MM.1S (cell line): ENCODE measurements at regions not wholly inside any gene's neighbourhood (a gene's known extent, or its start where the extent isn't known, plus 50 kb on each side); places are given as distances from the start of the nearest gene placed in this dataset.

Experiments
- DNase-seq: peaks from one replicate; pipeline ENCODE4 v3.0.0-alpha.2; 2015
- H2AFZ ChIP-seq: fragments of 300-600 bp; sonication (generic); 2 replicates; pipeline ENCODE4 v1.6.0; 2016; ENCODE audit warnings: antibody characterized with exemption, low read length
- H3F3A ChIP-seq: fragments of 300-600 bp; sonication (generic); 2 replicates; pipeline ENCODE4 v1.6.1; 2016; ENCODE audit warnings: mild to moderate bottlenecking, antibody characterized with exemption, low read length, moderate library complexity, mixed read lengths; ENCODE audit not compliant: insufficient read depth
- H3K27ac ChIP-seq: fragments of 300-600 bp; sonication (generic); 2 replicates; pipeline ENCODE4 v1.5.1; 2016; ENCODE audit warnings: mild to moderate bottlenecking, low read length
- H3K27me3 ChIP-seq: fragments of 300-600 bp; sonication (generic); replicated peaks from 2 replicates; pipeline ENCODE4 v1.6.0; 2016; ENCODE audit warnings: low read length; ENCODE audit not compliant: insufficient read depth
- H3K36me3 ChIP-seq: fragments of 300-600 bp; sonication (generic); replicated peaks from 2 replicates; pipeline ENCODE4 v1.6.1; 2016; ENCODE audit warnings: mild to moderate bottlenecking, low read length, mixed read lengths; ENCODE audit not compliant: insufficient read depth
- H3K4me1 ChIP-seq: fragments of 300-600 bp; sonication (generic); 2 replicates; pipeline ENCODE4 v1.6.1; 2016; ENCODE audit warnings: low read length, mixed read lengths
- H3K4me2 ChIP-seq: fragments of 300-600 bp; sonication (generic); 2 replicates; pipeline ENCODE4 v1.6.0; 2016; ENCODE audit warnings: low read depth, low read length
- H3K4me3 ChIP-seq: fragments of 300-600 bp; sonication (generic); 2 replicates; pipeline ENCODE4 v1.5.1; 2016; ENCODE audit warnings: low read length, mixed read lengths
- H3K79me2 ChIP-seq: fragments of 300-600 bp; sonication (generic); 2 replicates; pipeline ENCODE4 v1.6.1; 2016; ENCODE audit warnings: mixed run types, low read length, mixed read lengths
- H3K9ac ChIP-seq: fragments of 300-600 bp; sonication (generic); 2 replicates; pipeline ENCODE4 v1.6.1; 2016; ENCODE audit warnings: low read length, mixed read lengths
- H3K9me2 ChIP-seq: fragments of 300-600 bp; sonication (generic); replicated peaks from 2 replicates; pipeline ENCODE4 v1.6.1; 2016; ENCODE audit warnings: mild to moderate bottlenecking, low read length, mixed read lengths; ENCODE audit not compliant: insufficient read depth
- H3K9me3 ChIP-seq: fragments of 300-600 bp; sonication (generic); replicated peaks from 2 replicates; pipeline ENCODE4 v1.6.1; 2016; ENCODE audit warnings: mild to moderate bottlenecking, low read length, mixed read lengths; ENCODE audit not compliant: insufficient read depth
- H4K20me1 ChIP-seq: fragments of 300-600 bp; sonication (generic); 2 replicates; pipeline ENCODE4 v1.6.1; 2016; ENCODE audit warnings: mild to moderate bottlenecking, low read length, moderate library complexity, mixed read lengths; ENCODE audit not compliant: insufficient read depth
- EZH2 ChIP-seq: fragments of 300-600 bp; sonication (generic); optimal IDR thresholded peaks from 2 replicates; pipeline ENCODE3; 2017; ENCODE audit warnings: low read depth, mild to moderate bottlenecking, antibody characterized with exemption, low read length, mixed read lengths
- EZH2phosphoT487 ChIP-seq: fragments of 300-600 bp; sonication (generic); IDR thresholded peaks from 2 replicates; pipeline ENCODE4 v1.6.1; 2018; ENCODE audit warnings: antibody characterized with exemption, low read length
- TF ChIP-seq, protein P1 (sequence below): fragments of 300-600 bp; sonication (generic); IDR thresholded peaks from 2 replicates; pipeline ENCODE4 v1.5.1; 2016; ENCODE audit warnings: antibody characterized with exemption, low read length, mixed read lengths

- Histone ChIP-seq H3K4me3 (no peak overlapping the region), H4K20me1 (no peaks in the 10 kb centered on the region), H3K4me2 (no peak overlapping the region), H3K36me3 (no peaks in the 10 kb centered on the region), H3K27me3 (peaks cover 9% of the 10 kb centered on the region), H3K27ac (no peak overlapping the region), H2AFZ (no peak overlapping the region), H3K79me2 (no peaks in the 10 kb centered on the region), H3K9me3 (no peaks in the 10 kb centered on the region), H3K4me1 (no peaks in the 10 kb centered on the region), H3F3A (no peaks in the 10 kb centered on the region), H3K9me2 (no peaks in the 10 kb centered on the region), H3K9ac (no peak overlapping the region)
- no peak for DNase-seq
- TF ChIP-seq EZH2 (no peak), EZH2phosphoT487 (no peak)
- TF ChIP-seq, protein P1, sequence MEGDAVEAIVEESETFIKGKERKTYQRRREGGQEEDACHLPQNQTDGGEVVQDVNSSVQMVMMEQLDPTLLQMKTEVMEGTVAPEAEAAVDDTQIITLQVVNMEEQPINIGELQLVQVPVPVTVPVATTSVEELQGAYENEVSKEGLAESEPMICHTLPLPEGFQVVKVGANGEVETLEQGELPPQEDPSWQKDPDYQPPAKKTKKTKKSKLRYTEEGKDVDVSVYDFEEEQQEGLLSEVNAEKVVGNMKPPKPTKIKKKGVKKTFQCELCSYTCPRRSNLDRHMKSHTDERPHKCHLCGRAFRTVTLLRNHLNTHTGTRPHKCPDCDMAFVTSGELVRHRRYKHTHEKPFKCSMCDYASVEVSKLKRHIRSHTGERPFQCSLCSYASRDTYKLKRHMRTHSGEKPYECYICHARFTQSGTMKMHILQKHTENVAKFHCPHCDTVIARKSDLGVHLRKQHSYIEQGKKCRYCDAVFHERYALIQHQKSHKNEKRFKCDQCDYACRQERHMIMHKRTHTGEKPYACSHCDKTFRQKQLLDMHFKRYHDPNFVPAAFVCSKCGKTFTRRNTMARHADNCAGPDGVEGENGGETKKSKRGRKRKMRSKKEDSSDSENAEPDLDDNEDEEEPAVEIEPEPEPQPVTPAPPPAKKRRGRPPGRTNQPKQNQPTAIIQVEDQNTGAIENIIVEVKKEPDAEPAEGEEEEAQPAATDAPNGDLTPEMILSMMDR: no peak
Measured at GRCh38 chr2:120924924-120925323, 189.3 kb downstream of the GLI2 start.

DNA sequence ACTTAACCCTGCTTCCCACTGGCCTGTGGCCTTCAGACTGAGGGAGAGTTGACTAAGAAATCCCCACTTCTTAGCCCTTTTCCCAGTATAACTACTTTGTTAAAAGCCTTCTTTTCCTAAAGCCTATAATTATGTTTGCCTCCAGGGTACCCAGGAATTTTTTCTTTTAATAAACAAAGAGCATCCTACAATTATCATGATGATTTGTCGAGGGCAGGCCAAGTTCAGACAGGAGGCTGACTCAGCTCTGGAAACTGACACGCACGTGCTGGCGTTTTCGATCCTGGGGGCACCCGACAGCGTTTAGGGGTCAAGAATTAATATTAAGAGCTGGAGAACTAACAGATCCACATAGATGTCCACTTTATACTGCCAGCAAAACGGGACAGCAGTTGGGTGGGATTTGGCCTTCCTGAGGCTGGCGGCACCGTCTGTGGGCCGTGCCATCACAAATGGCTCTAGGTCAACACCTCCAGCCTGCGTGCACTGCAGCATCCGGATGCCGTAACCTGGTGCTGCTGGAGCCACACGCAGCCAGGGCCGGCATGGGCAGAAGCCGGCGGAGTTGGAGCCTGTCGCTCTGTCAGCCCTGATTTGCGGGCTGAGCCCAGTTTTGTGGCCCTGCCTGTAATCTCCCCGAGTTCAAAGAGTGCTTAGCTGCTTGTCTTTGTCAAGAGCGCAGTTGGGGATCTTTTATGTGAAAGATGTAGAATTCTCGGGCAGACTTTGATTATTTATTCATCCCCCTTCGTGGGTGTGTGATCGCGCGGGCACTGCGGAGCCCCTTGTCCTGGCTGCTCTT lies 191.0 kb downstream of the GLI2 start:
- Histone ChIP-seq H3K4me1 (no peaks in the 10 kb centered on the region), H3F3A (no peaks in the 10 kb centered on the region), H3K79me2 (no peaks in the 10 kb centered on the region), H3K27ac (no peak overlapping the region), H3K9ac (no peak overlapping the region), H2AFZ (no peak overlapping the region), H3K9me2 (no peaks in the 10 kb centered on the region), H3K9me3 (no peaks in the 10 kb centered on the region), H4K20me1 (no peaks in the 10 kb centered on the region), H3K27me3 (peaks cover 9% of the 10 kb centered on the region), H3K36me3 (no peaks in the 10 kb centered on the region), H3K4me3 (no peak overlapping the region), H3K4me2 (no peak overlapping the region)
- no peak for TF ChIP-seq EZH2
- no peak for TF ChIP-seq EZH2phosphoT487
- TF ChIP-seq, protein P1: no peak
- no peak for DNase-seq

DNA sequence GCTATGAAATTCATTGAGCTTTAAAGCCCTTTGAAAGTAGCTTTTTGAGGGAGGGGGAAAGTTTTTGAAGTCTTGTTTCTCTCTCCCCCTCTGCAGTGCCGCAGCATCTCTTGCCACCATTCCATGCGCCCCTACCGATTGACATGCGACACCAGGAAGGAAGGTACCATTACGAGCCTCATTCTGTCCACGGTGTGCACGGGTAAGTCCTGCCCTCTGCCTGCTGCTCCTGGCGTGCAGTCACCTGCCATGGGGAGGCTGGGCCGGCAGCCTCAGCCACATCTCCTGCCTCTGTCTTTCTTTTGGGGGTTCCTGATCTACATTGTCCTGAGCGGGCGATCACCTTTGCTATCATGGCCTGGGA lies 191.6 kb downstream of the GLI2 start:
- no peaks in the 10 kb centered on the region for H3K79me2 ChIP-seq
- no peaks in the 10 kb centered on the region for H3K4me1 ChIP-seq
- no peaks in the 10 kb centered on the region for H3K9me2 ChIP-seq
- no peaks in the 10 kb centered on the region for H4K20me1 ChIP-seq
- peaks cover 9% of the 10 kb centered on the region for H3K27me3 ChIP-seq
- H3K4me3 ChIP-seq: no peak overlapping the region
- no peak for DNase-seq
- no peaks in the 10 kb centered on the region for H3K9me3 ChIP-seq
- no peaks in the 10 kb centered on the region for H3K36me3 ChIP-seq
- H3K27ac ChIP-seq: no peak overlapping the region
- no peak overlapping the region for H3K9ac ChIP-seq
- TF ChIP-seq EZH2phosphoT487: no peak
- TF ChIP-seq EZH2: no peak
- TF ChIP-seq, protein P1: no peak
- H3F3A ChIP-seq: no peaks in the 10 kb centered on the region
- no peak overlapping the region for H3K4me2 ChIP-seq
- no peak overlapping the region for H2AFZ ChIP-seq
